Fibroblast of the aortic adventitia (primary cell): ENCODE measurements at regions not wholly inside any gene's neighbourhood (a gene's known extent, or its start where the extent isn't known, plus 50 kb on each side); places are given as distances from the start of the nearest gene placed in this dataset.

Experiments used
- DNase-seq: peaks from one replicate; pipeline ENCODE4 v3.0.0-alpha.2; 2010; ENCODE audit warnings: low read depth
- H3K4me3 ChIP-seq: 2 replicates; pipeline ENCODE4 v1.5.1; 2011; ENCODE audit warnings: low read depth, mild to moderate bottlenecking, control low read depth, low read length, moderate library complexity
- CTCF ChIP-seq: IDR thresholded peaks from 2 replicates; pipeline ENCODE4 v1.5.1; 2011; ENCODE audit warnings: mild to moderate bottlenecking, low read length, control low read depth, inconsistent platforms; ENCODE audit not compliant: insufficient read depth

DNA sequence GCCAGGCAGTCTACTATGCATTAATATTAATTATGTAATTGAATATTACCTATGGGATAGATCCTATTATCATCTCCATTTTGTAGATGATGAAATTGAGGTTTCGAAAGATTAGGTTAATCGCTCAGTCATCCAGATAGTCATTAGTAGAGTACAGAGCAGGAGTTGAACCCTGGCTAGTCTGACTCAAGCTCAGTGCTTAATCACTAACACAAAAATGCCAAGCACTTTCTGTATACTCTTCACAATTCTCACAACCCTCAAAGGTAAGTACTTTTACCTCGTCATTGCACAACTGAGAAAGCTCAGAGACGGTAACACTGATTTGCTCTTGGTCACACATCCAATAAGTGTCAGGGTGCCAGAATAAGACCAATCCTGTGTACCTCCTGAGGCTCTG is 280.2 kb upstream of the PLXNA2 start:
- no peak overlapping the region for H3K4me3 ChIP-seq
- DNase-seq, result no peak
- no peak for TF ChIP-seq CTCF

GRCh38 chr1:208524925-208525324 is 280.7 kb upstream of the PLXNA2 start:
- no peak for TF ChIP-seq CTCF
- DNase-seq, result no peak

DNA sequence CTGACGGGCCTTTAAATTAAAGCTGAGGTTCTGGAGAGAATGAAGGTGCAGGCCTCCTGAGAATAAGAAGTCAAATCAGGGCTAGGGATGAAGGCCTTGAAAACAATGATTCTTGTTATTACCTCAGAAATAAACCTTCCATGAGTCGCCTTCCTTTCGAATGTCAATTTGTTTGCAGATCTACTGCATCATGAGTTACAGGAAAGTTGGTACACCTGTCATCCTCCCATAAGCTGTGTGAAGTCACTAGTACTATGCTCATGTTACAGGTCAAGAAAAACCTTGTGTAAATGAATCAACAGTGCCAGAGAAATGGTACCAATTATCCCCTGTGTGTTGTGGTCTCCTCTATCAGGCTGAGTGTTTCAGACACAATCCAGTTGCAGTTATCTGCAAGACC is 281.2 kb upstream of the PLXNA2 start:
- no peak for TF ChIP-seq CTCF
- no peak overlapping the region for H3K4me3 ChIP-seq
- DNase-seq, result no peak

More at GRCh38 chr1:208524925-208525324, 280.7 kb upstream of the PLXNA2 start:
- H3K4me3 ChIP-seq, result no peak overlapping the region

GRCh38 chr1:208526613-208527125 is 282.5 kb upstream of the PLXNA2 start:
- no peak for DNase-seq
- TF ChIP-seq CTCF, result no peak
- no peak overlapping the region for H3K4me3 ChIP-seq

- H3K4me3 ChIP-seq, result no peak overlapping the region
- no peak for DNase-seq
- no peak for TF ChIP-seq CTCF
Measured at GRCh38 chr1:208527156-208527555, 283.0 kb upstream of the PLXNA2 start.

- DNase-seq, result no peak
- TF ChIP-seq CTCF, result no peak
- no peak overlapping the region for H3K4me3 ChIP-seq
Measured at GRCh38 chr1:208528578-208529240, 284.5 kb upstream of the PLXNA2 start.
